Fibroblast of lung (primary cell): ENCODE measurements at regions not wholly inside any gene's neighbourhood (a gene's known extent, or its start where the extent isn't known, plus 50 kb on each side); places are given as distances from the start of the nearest gene placed in this dataset.
"Not testable (repeated sequence)": the region's sequence is repeated elsewhere in the genome, so short reads cannot be mapped to it uniquely, and the experiment has no call there.

ENCODE experiments used
- DNase-seq, 2 donors: peaks; one replicate each; pipeline versions ENCODE4 v3.0.0 to v3.0.0-alpha.2; 2010; ENCODE audit warnings: low read depth in 2 of 2
- H2AFZ ChIP-seq: 2 replicates; pipeline ENCODE4 v1.5.1; 2012; ENCODE audit warnings: low read length, control low read depth, inconsistent platforms
- H3K27ac ChIP-seq: 2 replicates; pipeline ENCODE4 v1.5.1; 2011; ENCODE audit warnings: low read length, control low read depth; ENCODE audit not compliant: insufficient read depth
- H3K27me3 ChIP-seq: 2 replicates; pipeline ENCODE4 v1.5.1; 2011; ENCODE audit warnings: mild to moderate bottlenecking, low read length; ENCODE audit not compliant: control insufficient read depth, insufficient read depth
- H3K36me3 ChIP-seq: 2 replicates; pipeline ENCODE4 v1.5.1; 2011; ENCODE audit warnings: low read length; ENCODE audit not compliant: control insufficient read depth, insufficient read depth
- H3K4me1 ChIP-seq: 2 replicates; pipeline ENCODE4 v1.5.1; 2011; ENCODE audit warnings: low read length; ENCODE audit not compliant: control insufficient read depth, insufficient read depth; ENCODE audit errors: extremely low read depth
- H3K4me2 ChIP-seq: 2 replicates; pipeline ENCODE4 v1.5.1; 2011; ENCODE audit warnings: low read length, control low read depth; ENCODE audit not compliant: insufficient read depth; ENCODE audit errors: extremely low read depth
- H3K4me3 ChIP-seq, 4 experiments: fragments of 200-600 bp in 1 of 4; sonication (generic) in 1 of 4; replicated peaks in 1 of 4; 2 replicates each; pipeline ENCODE4 v1.5.1; 2011 to 2016; ENCODE audit warnings: low read length in 4 of 4, low read depth in 3 of 4, mild to moderate bottlenecking in 3 of 4, control low read depth in 2 of 4, inconsistent platforms in 1 of 4, mixed read lengths in 1 of 4; ENCODE audit not compliant: insufficient read depth in 1 of 4; ENCODE audit errors: control extremely low read depth in 1 of 4
- H3K79me2 ChIP-seq: 2 replicates; pipeline ENCODE4 v1.5.1; 2012; ENCODE audit warnings: mild to moderate bottlenecking, low read length, inconsistent platforms; ENCODE audit not compliant: control insufficient read depth, insufficient read depth
- H3K9ac ChIP-seq: 2 replicates; pipeline ENCODE4 v1.5.1; 2011; ENCODE audit warnings: mild to moderate bottlenecking, low read length, control low read depth; ENCODE audit not compliant: insufficient read depth
- H3K9me3 ChIP-seq: 2 replicates; pipeline ENCODE4 v1.5.1; 2012; ENCODE audit warnings: low read depth, low read length; ENCODE audit not compliant: control insufficient read depth, insufficient read depth
- H4K20me1 ChIP-seq: 2 replicates; pipeline ENCODE4 v1.5.1; 2011; ENCODE audit warnings: low read length; ENCODE audit not compliant: control insufficient read depth, insufficient read depth; ENCODE audit errors: extremely low read depth
- CTCF ChIP-seq, 2 donors: IDR thresholded peaks in 1 of 2; conservative IDR thresholded peaks in 1 of 2; 1 replicate in 1 of 2; 2 replicates in 1 of 2; pipeline ENCODE4 v1.5.1; 2011 to 2012; ENCODE audit warnings: low read length in 2 of 2, control low read depth in 1 of 2, inconsistent platforms in 1 of 2, low read depth in 1 of 2, mild to moderate bottlenecking in 1 of 2
- EZH2 ChIP-seq: IDR thresholded peaks from 2 replicates; pipeline ENCODE4 v1.5.1; 2012; ENCODE audit warnings: low read length, control low read depth, mild to moderate bottlenecking; ENCODE audit errors: missing control alignments

DNA sequence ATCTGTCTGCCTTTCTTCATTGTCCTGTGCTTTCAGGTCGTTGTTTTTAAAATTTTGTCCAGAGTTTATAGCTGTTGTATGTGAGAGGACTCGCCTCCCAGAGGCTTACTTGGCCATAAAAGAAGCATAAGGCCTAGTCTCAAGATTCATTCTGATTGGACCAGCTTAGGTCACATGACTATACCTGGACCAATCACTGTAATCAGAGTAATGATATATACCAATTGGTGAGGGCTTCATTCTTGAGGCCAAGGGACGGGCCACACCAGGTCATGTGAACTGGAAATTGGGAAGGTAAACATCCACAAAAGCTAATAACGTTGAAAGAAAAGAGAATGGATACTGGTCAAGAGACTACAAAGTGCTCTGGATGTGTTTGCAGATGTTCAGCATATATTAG, 141.4 kb upstream of the SULF2 start:
- Histone ChIP-seq H3K9me3 (no peaks in the 10 kb centered on the region), H3K79me2 (no peaks in the 10 kb centered on the region), H3K27ac (no peak overlapping the region), H4K20me1 (no peaks in the 10 kb centered on the region), H3K27me3 (no peaks in the 10 kb centered on the region), H3K4me1 (no peaks in the 10 kb centered on the region), H3K4me2 (no peak overlapping the region), H2AFZ (no peak overlapping the region), H3K4me3 (no peak overlapping the region), H3K36me3 (no peaks in the 10 kb centered on the region), H3K9ac (no peak overlapping the region)
- TF ChIP-seq CTCF (conservative IDR thresholded peaks at IDR 0.05 in 1 of 2, IDR thresholded peaks at IDR 0.05 in 1 of 2; ENCODE audit: low read depth in 1 of 2, low read length in 2 of 2): no peak
- no peak for TF ChIP-seq EZH2
- no peak for DNase-seq

- H3K27ac ChIP-seq: no peak overlapping the region
- H3K9me3 ChIP-seq: no peaks in the 10 kb centered on the region
- no peak for DNase-seq
- H3K9ac ChIP-seq: no peak overlapping the region
- H3K4me1 ChIP-seq: no peaks in the 10 kb centered on the region
- H3K79me2 ChIP-seq: no peaks in the 10 kb centered on the region
- no peaks in the 10 kb centered on the region for H3K36me3 ChIP-seq
- H3K27me3 ChIP-seq: no peaks in the 10 kb centered on the region
- H3K4me2 ChIP-seq: no peak overlapping the region
- no peak overlapping the region for H2AFZ ChIP-seq
- no peaks in the 10 kb centered on the region for H4K20me1 ChIP-seq
- no peak for TF ChIP-seq CTCF (conservative IDR thresholded peaks at IDR 0.05 in 1 of 2, IDR thresholded peaks at IDR 0.05 in 1 of 2; ENCODE audit: low read depth in 1 of 2, low read length in 2 of 2)
- TF ChIP-seq EZH2: no peak
- H3K4me3 ChIP-seq: no peak overlapping the region
Measured at GRCh38 chr20:47925593-47925992, 140.3 kb upstream of the SULF2 start.

GRCh38 chr20:47922269-47922668, 137.0 kb upstream of the SULF2 start:
- TF ChIP-seq EZH2 (no peak), CTCF (conservative IDR thresholded peaks at IDR 0.05 in 1 of 2, IDR thresholded peaks at IDR 0.05 in 1 of 2; ENCODE audit: low read depth in 1 of 2, low read length in 2 of 2) (no peak)
- H3K27ac ChIP-seq: no peak overlapping the region

GRCh38 chr20:47921829-47922228, 136.5 kb upstream of the SULF2 start:
- H3K79me2 ChIP-seq, H3K9ac ChIP-seq, DNase-seq, H3K9me3 ChIP-seq, H3K27me3 ChIP-seq, H3K4me3 ChIP-seq, H3K4me2 ChIP-seq, H3K4me1 ChIP-seq, H4K20me1 ChIP-seq, H2AFZ ChIP-seq, H3K36me3 ChIP-seq, H3K27ac ChIP-seq: not testable (repeated sequence)

More at GRCh38 chr20:47922269-47922668, 137.0 kb upstream of the SULF2 start:
- Histone ChIP-seq H3K4me1 (no peaks in the 10 kb centered on the region), H3K4me2 (no peak overlapping the region), H3K36me3 (no peaks in the 10 kb centered on the region), H3K9ac (no peak overlapping the region), H3K79me2 (no peaks in the 10 kb centered on the region), H3K27me3 (no peaks in the 10 kb centered on the region), H3K4me3 (no peak overlapping the region), H3K9me3 (no peaks in the 10 kb centered on the region), H4K20me1 (no peaks in the 10 kb centered on the region), H2AFZ (no peak overlapping the region)
- peak in 1 of 2 donors; percentile 72 for DNase-seq
